B cell (primary cell): ENCODE measurements at regions not wholly inside any gene's neighbourhood (a gene's known extent, or its start where the extent isn't known, plus 50 kb on each side); places are given as distances from the start of the nearest gene placed in this dataset.

Source experiments
- ATAC-seq: fragments of 200-7000 bp; cut with Tn5 transposase; one replicate; pipeline ENCODE4 v1.10.0; 2021; ENCODE audit warnings: low read depth, mild to moderate bottlenecking, moderate number of reproducible peaks, moderate library complexity
- CTCF ChIA-PET: fragments of 350-600 bp; sonication (Branson Sonifier 250); formaldehyde crosslinking; loops from one replicate; lab custom pipeline; 2021; ENCODE audit warnings: antibody characterized with exemption, inconsistent platforms; lab: Charles Lee
- POLR2A ChIA-PET: fragments of 350-600 bp; sonication (Branson Sonifier 250); formaldehyde crosslinking; loops from one replicate; lab custom pipeline; 2021; ENCODE audit warnings: antibody characterized with exemption; lab: Charles Lee
- DNase-seq: peaks from one replicate; pipeline ENCODE4 v3.0.0; 2013
- H2AFZ ChIP-seq: 2 replicates; pipeline ENCODE4 v1.6.1; 2012; ENCODE audit warnings: mild to moderate bottlenecking, low read depth, low read length; ENCODE audit not compliant: insufficient read depth, poor library complexity, severe bottlenecking
- H3K27ac ChIP-seq, 2 donors: 1 replicate in 1 of 2; 2 replicates in 1 of 2; pipeline ENCODE4 v1.5.1; 2012 to 2013; ENCODE audit warnings: low read length in 2 of 2, mild to moderate bottlenecking in 2 of 2, moderate library complexity in 1 of 2
- H3K27me3 ChIP-seq, 4 experiments: fragments of 200-600 bp in 1 of 4; sonication (generic) in 1 of 4; replicated peaks in 1 of 4; 1 replicate in 2 of 4; 2 replicates in 2 of 4; pipeline versions ENCODE4 v1.6.1 to v1.7.0; 2013 to 2016; ENCODE audit warnings: low read length in 3 of 4, mild to moderate bottlenecking in 2 of 4, mixed read lengths in 1 of 4, moderate library complexity in 1 of 4; ENCODE audit not compliant: insufficient read depth in 4 of 4, control insufficient read depth in 3 of 4; ENCODE audit errors: control extremely low read depth in 1 of 4
- H3K36me3 ChIP-seq, 2 experiments: replicated peaks in 1 of 2; 1 replicate in 1 of 2; 2 replicates in 1 of 2; pipeline versions ENCODE4 v1.6.1 to v1.7.1; 2013; ENCODE audit warnings: low read length in 1 of 2; ENCODE audit not compliant: insufficient read depth in 2 of 2, control insufficient read depth in 1 of 2; ENCODE audit errors: control extremely low read depth in 1 of 2, extremely low read depth in 1 of 2
- H3K4me1 ChIP-seq, 2 donors: fragments of 200-600 bp in 1 of 2; sonication (generic) in 1 of 2; 1 replicate in 1 of 2; 2 replicates in 1 of 2; pipeline versions ENCODE4 v1.5.1 to v1.6.1; 2013 to 2017; ENCODE audit warnings: low read length in 2 of 2; ENCODE audit not compliant: control insufficient read depth in 2 of 2, insufficient read depth in 2 of 2
- H3K4me2 ChIP-seq: replicated peaks from 2 replicates; pipeline ENCODE3; 2012; ENCODE audit warnings: mild to moderate bottlenecking, low read depth, low read length; ENCODE audit not compliant: poor library complexity, severe bottlenecking
- H3K4me3 ChIP-seq, 5 experiments: fragments of 200-600 bp in 1 of 5; sonication (generic) in 1 of 5; 1 replicate in 3 of 5; 2 replicates in 2 of 5; pipeline versions ENCODE4 v1.5.1 to v1.7.0; 2011 to 2016; ENCODE audit warnings: low read length in 4 of 5, mild to moderate bottlenecking in 4 of 5, low read depth in 2 of 5, control low read depth in 1 of 5, moderate library complexity in 1 of 5; ENCODE audit not compliant: insufficient read depth in 1 of 5; ENCODE audit errors: control extremely low read depth in 1 of 5, extremely low read depth in 1 of 5
- H3K79me2 ChIP-seq: fragments of 200-600 bp; sonication (generic); one replicate; pipeline ENCODE4 v1.6.0; 2016; ENCODE audit warnings: low read length; ENCODE audit not compliant: control insufficient read depth, insufficient read depth
- H3K9ac ChIP-seq: fragments of 200-600 bp; sonication (generic); 2 replicates; pipeline ENCODE4 v1.6.1; 2017; ENCODE audit warnings: mild to moderate bottlenecking, low read length, moderate library complexity
- H3K9me3 ChIP-seq, 3 donors: one replicate each; pipeline versions ENCODE4 v1.6.1 to v1.7.1; 2013; ENCODE audit warnings: low read length in 2 of 3; ENCODE audit not compliant: control insufficient read depth in 2 of 3, insufficient read depth in 1 of 3; ENCODE audit errors: control extremely low read depth in 1 of 3
- H4K20me1 ChIP-seq: 2 replicates; pipeline ENCODE4 v1.6.0; 2012; ENCODE audit warnings: mild to moderate bottlenecking, low read length; ENCODE audit not compliant: insufficient read depth, control insufficient read depth, poor library complexity, severe bottlenecking
- H3K27ac Mint-ChIP-seq: one replicate; pipeline ENCODE4 v1.8.0; 2021; ENCODE audit warnings: mixed read lengths
- H3K27me3 Mint-ChIP-seq: one replicate; pipeline ENCODE4 v1.8.0; 2021; ENCODE audit warnings: mixed read lengths
- H3K4me1 Mint-ChIP-seq: one replicate; pipeline ENCODE4 v1.8.0; 2021; ENCODE audit warnings: mixed read lengths
- H3K4me3 Mint-ChIP-seq: one replicate; pipeline ENCODE4 v1.8.0; 2021; ENCODE audit warnings: mixed read lengths
- H3K9me3 Mint-ChIP-seq: one replicate; pipeline ENCODE4 v1.8.0; 2022; ENCODE audit warnings: mixed read lengths; ENCODE audit not compliant: insufficient read depth
- CTCF ChIP-seq: fragments of 200-600 bp; IDR thresholded peaks from one replicate; pipeline ENCODE4 v1.8.0; 2022; ENCODE audit warnings: antibody characterized with exemption, mild to moderate bottlenecking
- EZH2 ChIP-seq: IDR thresholded peaks from 2 replicates; pipeline ENCODE4 v1.6.1; 2012; ENCODE audit warnings: borderline replicate concordance, low read depth, mild to moderate bottlenecking, moderate library complexity, low read length; ENCODE audit not compliant: insufficient read depth, poor library complexity, severe bottlenecking
- WGBS: methylation state at CpG from one replicate; pipeline ENCODE4 v1.1.5; 2013; ENCODE audit warnings: missing lambda C conversion rate; ENCODE audit not compliant: insufficient coverage; 5-methylcytosine and 5-hydroxymethylcytosine counted together
- intact Hi-C: fragments of 100-400 bp; cut with micrococcal nuclease; formaldehyde crosslinking; loops from one replicate; pipeline ENCODE4 v1.10.0; 2022

DNA sequence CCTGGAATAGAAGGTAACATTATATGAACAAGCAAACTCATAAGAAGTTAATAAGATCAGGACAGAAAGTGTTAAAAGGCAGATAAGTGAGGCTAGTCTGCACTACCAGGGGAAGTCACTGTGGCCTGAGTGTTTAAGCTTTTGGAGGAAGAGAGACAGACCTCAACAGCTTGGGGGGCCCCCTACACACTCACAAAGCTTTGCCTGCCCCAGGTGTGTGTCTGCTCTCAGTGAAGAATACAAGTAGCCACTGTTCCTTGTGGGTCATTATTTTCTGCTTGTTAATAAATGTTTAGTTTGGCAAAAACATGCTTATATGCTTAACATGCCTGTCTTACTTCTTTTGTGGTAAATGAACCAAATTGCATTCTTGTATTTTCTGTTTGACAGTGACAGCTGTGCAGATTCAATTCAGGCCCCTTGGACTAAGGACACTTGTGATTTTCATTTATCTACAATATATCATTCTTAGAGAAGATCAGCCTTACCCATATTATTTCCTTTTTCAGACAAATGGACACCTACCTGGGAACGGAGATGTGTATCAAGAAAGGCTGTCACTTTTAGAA is 50.7 kb upstream of the C12orf71 start:
- Histone ChIP-seq H3K9me3 (no peaks in the 10 kb centered on the region), H3K27me3 (no peaks in the 10 kb centered on the region), H3K4me3 (no peak overlapping the region), H3K27ac (no peak overlapping the region), H3K9ac (no peak overlapping the region), H3K4me2 (no peak overlapping the region), H3K36me3 (no peaks in the 10 kb centered on the region), H2AFZ (no peak overlapping the region), H3K79me2 (no peaks in the 10 kb centered on the region), H3K4me1 (no peaks in the 10 kb centered on the region), H4K20me1 (no peaks in the 10 kb centered on the region)
- no peaks in the 10 kb centered on the region for H3K4me1 Mint-ChIP-seq
- no peak overlapping the region for H3K27ac Mint-ChIP-seq
- H3K4me3 Mint-ChIP-seq: no peak overlapping the region
- H3K9me3 Mint-ChIP-seq: no peaks in the 10 kb centered on the region
- CTCF ChIA-PET: no interaction called here
- intact Hi-C loops: no loop called here
- DNase-seq (no peak), ATAC-seq (no peak)
- WGBS: no CpG with 5 or more reads among the region's 1 CpG
- TF ChIP-seq CTCF (no peak), EZH2 (no peak)
- POLR2A ChIA-PET: no interaction called here
- H3K27me3 Mint-ChIP-seq: no peaks in the 10 kb centered on the region

DNA sequence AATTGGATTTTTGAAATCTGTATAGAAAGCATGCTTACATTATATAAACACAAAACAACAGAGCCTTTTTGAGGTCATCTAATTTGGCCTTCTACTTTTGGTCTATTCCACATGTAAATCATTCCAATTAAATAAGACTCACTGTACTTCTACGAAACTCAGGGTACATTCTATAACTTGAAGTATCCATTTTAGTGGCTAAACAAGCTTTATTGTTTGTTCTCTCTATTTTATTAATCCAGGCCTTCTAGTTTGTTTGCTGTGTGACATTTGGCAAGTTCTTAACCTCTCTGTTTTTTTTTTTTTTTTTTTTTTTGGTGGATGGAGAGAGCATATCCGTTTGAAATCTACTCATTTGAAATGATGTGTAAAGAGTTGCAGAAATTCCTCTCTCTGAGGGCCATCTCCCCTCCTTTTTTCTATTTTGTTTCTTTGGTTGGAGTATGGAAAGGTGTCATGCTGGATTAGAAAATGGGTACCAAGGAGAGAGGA is 58.1 kb upstream of the C12orf71 start:
- H3K79me2 ChIP-seq: no peaks in the 10 kb centered on the region
- H3K4me1 ChIP-seq: no peaks in the 10 kb centered on the region
- no peak overlapping the region for H3K4me3 Mint-ChIP-seq
- no peak overlapping the region for H3K27ac ChIP-seq
- DNase-seq: no peak
- ATAC-seq: no peak
- no peaks in the 10 kb centered on the region for H3K36me3 ChIP-seq
- no peak overlapping the region for H3K4me3 ChIP-seq
- no peaks in the 10 kb centered on the region for H3K9me3 ChIP-seq
- no peaks in the 10 kb centered on the region for H4K20me1 ChIP-seq
- H2AFZ ChIP-seq: no peak overlapping the region
- POLR2A ChIA-PET: no interaction called here
- TF ChIP-seq EZH2 (no peak), CTCF (no peak)
- H3K9me3 Mint-ChIP-seq: no peaks in the 10 kb centered on the region
- no CpG with 5 or more reads among the region's 2 CpGs for WGBS
- intact Hi-C loops: loop anchor here (10.0 kb wide), 1 partner anchor 206 kb away; the partner anchor contains the start of genes FGFR1OP2 and INTS13
- no peaks in the 10 kb centered on the region for H3K27me3 ChIP-seq
- H3K4me1 Mint-ChIP-seq: peaks cover 8% of the 10 kb centered on the region
- no peak overlapping the region for H3K9ac ChIP-seq
- CTCF ChIA-PET: interaction anchor here (1.0 to 3.1 kb wide), 4 partner anchors 105 to 165 kb away, joined by 3 to 18 read pairs (median 4); no protein-coding TSS in a partner anchor
- no peak overlapping the region for H3K27ac Mint-ChIP-seq
- no peaks in the 10 kb centered on the region for H3K27me3 Mint-ChIP-seq
- H3K4me2 ChIP-seq: no peak overlapping the region
